Aorta (tissue), 5 donors: ENCODE measurements at regions not wholly inside any gene's neighbourhood (a gene's known extent, or its start where the extent isn't known, plus 50 kb on each side); places are given as distances from the start of the nearest gene placed in this dataset.
"Not testable (repeated sequence)": the region's sequence is repeated elsewhere in the genome, so short reads cannot be mapped to it uniquely, and the experiment has no call there.

Experiments
- ATAC-seq: fragments of 200-7000 bp; cut with Tn5 transposase; one replicate; pipeline ENCODE4 v1.9.1; 2022; ENCODE audit warnings: moderate library complexity; ENCODE audit not compliant: low FRiP score
- DNase-seq, 2 donors: peaks; one replicate each; pipeline ENCODE4 v3.0.0-alpha.2; 2020
- H3K27ac ChIP-seq, 2 donors: one replicate each; pipeline ENCODE4 v1.5.1; 2013; ENCODE audit warnings: low read length in 2 of 2, mild to moderate bottlenecking in 2 of 2, moderate library complexity in 2 of 2, control low read depth in 1 of 2, inconsistent platforms in 1 of 2, low read depth in 1 of 2
- H3K27me3 ChIP-seq, 2 donors: one replicate each; pipeline ENCODE4 v1.6.1; 2013; ENCODE audit warnings: control low read depth in 1 of 2, low read length in 1 of 2, mild to moderate bottlenecking in 1 of 2, moderate library complexity in 1 of 2; ENCODE audit not compliant: insufficient read depth in 2 of 2, control insufficient read depth in 1 of 2
- H3K36me3 ChIP-seq, 2 donors: one replicate each; pipeline ENCODE4 v1.6.1; 2013; ENCODE audit warnings: control low read depth in 1 of 2, low read length in 1 of 2, mild to moderate bottlenecking in 1 of 2; ENCODE audit not compliant: insufficient read depth in 2 of 2, control insufficient read depth in 1 of 2
- H3K4me1 ChIP-seq, 2 donors: one replicate each; pipeline ENCODE4 v1.6.1; 2013; ENCODE audit warnings: low read length in 2 of 2, control low read depth in 1 of 2, mild to moderate bottlenecking in 1 of 2, moderate library complexity in 1 of 2; ENCODE audit not compliant: insufficient read depth in 2 of 2, control insufficient read depth in 1 of 2
- H3K4me3 ChIP-seq, 2 donors: one replicate each; pipeline ENCODE4 v1.5.1; 2013; ENCODE audit warnings: low read length in 2 of 2, control low read depth in 1 of 2, mild to moderate bottlenecking in 1 of 2
- H3K9me3 ChIP-seq: one replicate; pipeline ENCODE4 v1.6.1; 2013; ENCODE audit warnings: mild to moderate bottlenecking, low read length; ENCODE audit not compliant: control insufficient read depth
- WGBS, 2 donors: extraction: QIAGEN DNeasy Blood & Tissue Kit; methylation state at CpG; one replicate each; pipeline ENCODE4 v1.1.7; 2013; 5-methylcytosine and 5-hydroxymethylcytosine counted together
- intact Hi-C, 2 donors: fragments of 100-400 bp; cut with DNase I; formaldehyde crosslinking; loops; one replicate each; pipeline versions ENCODE4 v1.14.2 to v1.15.0; 2022
- donor health status: healthy with polysubstance abuse.
- donor health status: Bipolar disorder and iron deficiency.
- donor health status: DM: no; HTN: no; CAD: no.
- donor health status: DM: no; HTN: no; CAD: no.
- donor health status: DM: yes; HTN: yes; CAD: no.

- WGBS, 2 donors, result 13 to 23% methylated on average over 3 of the region's 3 CpGs
- DNase-seq, intact Hi-C loops, H3K4me1 ChIP-seq, H3K9me3 ChIP-seq, H3K4me3 ChIP-seq, H3K27ac ChIP-seq, ATAC-seq, H3K27me3 ChIP-seq, H3K36me3 ChIP-seq: not testable (repeated sequence)
Measured at GRCh38 chr16:16549710-16550109, 170.8 kb downstream of the NPIPA7 start.

GRCh38 chr16:16550824-16551223 is 171.9 kb downstream of the NPIPA7 start:
- ATAC-seq, intact Hi-C loops, H3K27ac ChIP-seq, H3K4me3 ChIP-seq, H3K4me1 ChIP-seq, H3K27me3 ChIP-seq, DNase-seq, H3K36me3 ChIP-seq, H3K9me3 ChIP-seq: not testable (repeated sequence)
- WGBS, 2 donors, result 14 to 16% methylated on average over 1 to 2 of the region's 2 CpGs

- H3K4me3 ChIP-seq, H3K9me3 ChIP-seq, intact Hi-C loops, ATAC-seq, H3K27ac ChIP-seq, DNase-seq, H3K36me3 ChIP-seq, H3K4me1 ChIP-seq, H3K27me3 ChIP-seq: not testable (repeated sequence)
- 53 to 69% methylated on average over 1 of the region's 1 CpG for WGBS, 2 donors
Measured at GRCh38 chr16:16552819-16553340, 173.9 kb downstream of the NPIPA7 start.

GRCh38 chr16:16559179-16559740 is 180.3 kb downstream of the NPIPA7 start:
- ATAC-seq, H3K9me3 ChIP-seq, H3K27me3 ChIP-seq, H3K4me3 ChIP-seq, H3K4me1 ChIP-seq, intact Hi-C loops, DNase-seq, H3K36me3 ChIP-seq, H3K27ac ChIP-seq: not testable (repeated sequence)
- 43 to 51% methylated on average over 6 of the region's 9 CpGs for WGBS, 2 donors

- H3K4me1 ChIP-seq, DNase-seq, ATAC-seq, H3K27ac ChIP-seq, H3K36me3 ChIP-seq, H3K27me3 ChIP-seq, intact Hi-C loops, H3K4me3 ChIP-seq, H3K9me3 ChIP-seq: not testable (repeated sequence)
- 55 to 56% methylated on average over 5 of the region's 5 CpGs for WGBS, 2 donors
Measured at GRCh38 chr16:16561532-16561931, 182.6 kb downstream of the NPIPA7 start.

- intact Hi-C loops, H3K4me3 ChIP-seq, DNase-seq, H3K27ac ChIP-seq, H3K4me1 ChIP-seq, H3K9me3 ChIP-seq, H3K27me3 ChIP-seq, ATAC-seq, H3K36me3 ChIP-seq: not testable (repeated sequence)
- 100% methylated on average over 1 of the region's 5 CpGs; no CpG with 5 or more reads in 1 of the 2 donors for WGBS, 2 donors
Measured at GRCh38 chr16:16563962-16564361, 185.0 kb downstream of the NPIPA7 start.

- intact Hi-C loops, H3K4me1 ChIP-seq, H3K27ac ChIP-seq, H3K9me3 ChIP-seq, H3K36me3 ChIP-seq, H3K4me3 ChIP-seq, ATAC-seq, DNase-seq, H3K27me3 ChIP-seq: not testable (repeated sequence)
- no CpG with 5 or more reads among the region's 7 CpGs for WGBS, 2 donors
Measured at GRCh38 chr16:16565326-16565725, 186.4 kb downstream of the NPIPA7 start.

GRCh38 chr16:16570055-16570454 is 191.1 kb downstream of the NPIPA7 start:
- H3K4me3 ChIP-seq, DNase-seq, H3K36me3 ChIP-seq, ATAC-seq, H3K27ac ChIP-seq, H3K27me3 ChIP-seq, H3K4me1 ChIP-seq, intact Hi-C loops, H3K9me3 ChIP-seq: not testable (repeated sequence)
- 14 to 19% methylated on average over 5 of the region's 5 CpGs for WGBS, 2 donors

- H3K27me3 ChIP-seq, ATAC-seq, intact Hi-C loops, H3K9me3 ChIP-seq, DNase-seq, H3K4me1 ChIP-seq, H3K27ac ChIP-seq, H3K36me3 ChIP-seq, H3K4me3 ChIP-seq: not testable (repeated sequence)
- WGBS, 2 donors, result 5 to 17% methylated on average over 2 of the region's 2 CpGs
Measured at GRCh38 chr16:16570874-16571273, 191.9 kb downstream of the NPIPA7 start.
